ENCODE measurements at regions not wholly inside any gene's neighbourhood (a gene's known extent, or its start where the extent isn't known, plus 50 kb on each side); places are given as distances from the start of the nearest gene placed in this dataset.

GRCh38 chr10:18759575-18759974 lies 100.3 kb downstream of the ARL5B start:
- no peak for TF ChIP-seq CTCF (IDR thresholded peaks at IDR 0.05; ENCODE audit: borderline replicate concordance, extremely low read depth, low read length, poor library complexity, severe bottlenecking)
- TF ChIP-seq EZH2 (IDR thresholded peaks at IDR 0.05; ENCODE audit: borderline replicate concordance, low read depth, low read length, severe bottlenecking), result no peak
